Urinary bladder (tissue), 3 donors: ENCODE measurements at regions not wholly inside any gene's neighbourhood (a gene's known extent, or its start where the extent isn't known, plus 50 kb on each side); places are given as distances from the start of the nearest gene placed in this dataset.

ENCODE experiments used
- DNase-seq: peaks from one replicate; pipeline ENCODE4 v3.0.0-alpha.2; 2015; ENCODE audit errors: extremely low spot score
- H3K27ac ChIP-seq: one replicate; pipeline ENCODE4 v1.5.1; 2013; ENCODE audit warnings: low read depth, mild to moderate bottlenecking, moderate library complexity
- H3K36me3 ChIP-seq: one replicate; pipeline ENCODE4 v1.6.1; 2013; ENCODE audit warnings: mild to moderate bottlenecking, moderate library complexity; ENCODE audit not compliant: insufficient read depth
- H3K4me1 ChIP-seq: one replicate; pipeline ENCODE4 v1.6.1; 2013; ENCODE audit warnings: mild to moderate bottlenecking, moderate library complexity; ENCODE audit not compliant: insufficient read depth
- H3K4me3 ChIP-seq: one replicate; pipeline ENCODE4 v1.5.1; 2013; ENCODE audit warnings: low read depth, low read length
- WGBS: extraction: QIAGEN DNeasy Blood & Tissue Kit; methylation state at CpG from one replicate; pipeline ENCODE4 v1.1.7; 2013; 5-methylcytosine and 5-hydroxymethylcytosine counted together
- donor health status: healthy with polysubstance abuse.
- donor health status: healthy.

- Histone ChIP-seq H3K4me3 (no peak overlapping the region), H3K4me1 (no peaks in the 10 kb centered on the region), H3K36me3 (no peaks in the 10 kb centered on the region), H3K27ac (no peak overlapping the region)
- DNase-seq: no peak
- 97% methylated on average over 3 of the region's 3 CpGs for WGBS
These were observed 76.5 kb upstream of the ALDH1A3 start for GRCh38 chr15:100803171-100803440.

DNA sequence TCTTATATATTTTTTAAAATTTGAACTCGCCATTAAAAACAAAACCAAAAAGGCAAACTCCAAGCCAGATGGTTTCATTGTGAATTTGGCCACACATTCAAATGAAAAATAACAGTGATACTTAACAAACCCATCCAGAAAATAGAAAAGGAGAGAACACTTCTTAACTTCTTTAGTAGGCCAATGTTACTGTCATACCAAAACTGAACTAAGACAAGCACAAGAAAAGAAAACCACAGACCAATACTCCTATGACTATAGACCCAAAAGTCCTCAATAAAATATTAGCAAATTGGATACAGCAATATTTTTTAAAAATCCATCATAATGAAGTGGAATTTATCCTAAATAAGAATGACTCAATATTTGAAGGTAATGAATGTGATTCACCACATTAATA, 73.5 kb upstream of the ALDH1A3 start:
- no peaks in the 10 kb centered on the region for H3K4me1 ChIP-seq
- H3K27ac ChIP-seq: no peak overlapping the region
- DNase-seq: no peak
- H3K4me3 ChIP-seq: no peak overlapping the region
- WGBS: 89% methylated on average over 1 of the region's 1 CpG
- H3K36me3 ChIP-seq: no peaks in the 10 kb centered on the region

DNA sequence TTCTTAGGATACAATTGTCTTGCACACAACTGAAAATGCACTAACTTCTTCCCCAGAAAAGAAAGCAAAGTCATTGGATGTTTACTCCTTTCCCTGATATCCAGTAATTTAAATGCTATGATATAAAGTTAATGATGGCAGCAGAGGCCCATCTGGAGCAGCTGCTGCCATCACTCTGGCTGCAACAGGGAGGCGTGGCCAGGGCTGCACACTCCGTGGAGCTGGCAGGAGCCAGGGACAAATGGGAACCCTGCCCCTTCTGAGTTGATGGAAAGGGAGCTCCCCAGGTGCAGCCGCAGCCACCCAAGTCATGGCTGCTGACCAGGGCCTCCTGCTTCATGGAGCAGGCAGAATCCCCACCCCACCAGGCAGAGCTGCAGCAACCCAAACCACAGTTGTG, 72.6 kb upstream of the ALDH1A3 start:
- Histone ChIP-seq H3K4me3 (no peak overlapping the region), H3K36me3 (no peaks in the 10 kb centered on the region), H3K4me1 (no peaks in the 10 kb centered on the region), H3K27ac (no peak overlapping the region)
- no peak for DNase-seq
- WGBS: 66% methylated on average over 3 of the region's 3 CpGs

DNA sequence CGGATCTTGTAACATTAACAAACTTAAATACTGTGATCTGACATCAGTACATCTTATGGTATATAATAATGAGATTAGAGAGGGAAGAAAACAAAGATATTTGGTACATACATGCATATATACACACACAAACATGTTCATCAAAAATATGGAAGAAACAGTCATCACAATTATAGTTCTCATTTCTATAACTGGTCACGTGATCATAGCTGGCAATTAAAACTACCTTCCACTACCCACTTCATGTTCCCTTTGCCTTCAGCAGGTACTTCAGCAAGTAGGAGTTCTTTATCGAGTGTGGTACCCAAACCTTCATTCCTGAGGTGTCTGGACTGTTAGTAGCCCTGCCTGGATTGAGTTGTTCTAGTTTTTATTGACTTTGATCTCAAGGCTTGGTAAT, 70.9 kb upstream of the ALDH1A3 start:
- DNase-seq: no peak
- WGBS: 80% methylated on average over 3 of the region's 3 CpGs
- no peak overlapping the region for H3K4me3 ChIP-seq
- H3K36me3 ChIP-seq: no peaks in the 10 kb centered on the region
- no peak overlapping the region for H3K27ac ChIP-seq
- no peaks in the 10 kb centered on the region for H3K4me1 ChIP-seq

DNA sequence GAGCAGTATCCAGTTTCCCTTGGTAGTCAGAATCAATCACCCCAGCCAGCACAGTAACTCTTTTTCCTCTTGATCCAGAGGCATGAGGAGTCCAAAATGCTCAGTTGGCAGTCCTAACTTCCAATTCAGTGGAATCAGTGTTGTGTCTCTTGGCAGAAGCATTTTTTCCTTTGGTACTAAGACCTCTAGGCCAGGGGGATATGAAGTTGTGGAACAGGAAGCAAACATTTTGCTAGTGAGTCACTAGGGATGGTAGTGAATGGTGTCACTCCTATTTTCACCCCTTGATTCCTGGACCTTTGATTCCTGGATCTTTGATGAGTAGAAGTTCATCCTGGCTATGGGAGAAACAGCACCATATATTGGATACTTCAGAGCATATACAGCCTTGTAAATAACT, 70.5 kb upstream of the ALDH1A3 start:
- H3K4me1 ChIP-seq: no peaks in the 10 kb centered on the region
- H3K36me3 ChIP-seq: no peaks in the 10 kb centered on the region
- H3K27ac ChIP-seq: no peak overlapping the region
- no peak overlapping the region for H3K4me3 ChIP-seq
- no peak for DNase-seq

- no peaks in the 10 kb centered on the region for H3K36me3 ChIP-seq
- DNase-seq: no peak
- H3K4me3 ChIP-seq: no peak overlapping the region
- H3K4me1 ChIP-seq: no peaks in the 10 kb centered on the region
- 92% methylated on average over 3 of the region's 3 CpGs for WGBS
- H3K27ac ChIP-seq: no peak overlapping the region
These were observed 70.0 kb upstream of the ALDH1A3 start for GRCh38 chr15:100809587-100809986.

DNA sequence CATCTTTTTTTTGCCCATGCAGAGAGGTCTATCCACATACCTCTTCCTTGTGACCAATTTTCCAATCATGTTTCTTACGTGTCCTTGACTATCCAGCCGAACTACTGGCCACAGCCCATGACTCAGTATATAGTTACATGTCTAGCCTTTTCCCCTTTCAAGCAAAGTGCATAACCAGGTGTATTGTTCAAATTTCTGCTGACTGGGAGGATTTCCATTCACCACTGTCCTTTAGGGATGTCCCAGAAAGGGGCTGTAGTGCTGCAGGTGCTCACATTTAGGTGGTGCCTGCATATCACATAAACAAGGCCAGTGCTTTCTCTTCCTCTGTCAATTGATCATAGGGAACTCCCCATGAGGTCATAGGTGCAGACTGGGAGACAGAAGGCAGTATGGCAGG, 69.4 kb upstream of the ALDH1A3 start:
- no peaks in the 10 kb centered on the region for H3K36me3 ChIP-seq
- WGBS: 99% methylated on average over 2 of the region's 2 CpGs
- no peak for DNase-seq
- no peak overlapping the region for H3K27ac ChIP-seq
- H3K4me3 ChIP-seq: no peak overlapping the region
- no peaks in the 10 kb centered on the region for H3K4me1 ChIP-seq

DNA sequence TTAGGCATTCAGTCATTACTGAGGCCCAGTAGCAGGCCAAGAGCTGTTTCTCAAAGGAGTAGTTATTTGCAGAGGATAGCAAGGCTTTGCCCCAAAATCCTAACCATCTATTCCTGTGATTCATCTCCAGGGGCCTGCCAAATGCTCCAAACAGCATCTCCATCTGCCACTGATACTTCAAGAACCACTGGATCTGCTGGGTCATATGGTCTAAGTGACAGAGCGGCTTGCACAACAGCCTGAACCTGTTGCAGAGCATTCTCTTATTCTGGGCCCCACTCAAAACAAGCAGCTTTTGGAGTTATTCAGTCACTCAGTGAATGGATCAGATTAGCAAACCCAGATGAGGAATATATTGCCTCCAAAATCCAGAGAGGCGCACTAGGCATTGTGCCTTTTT, 68.8 kb upstream of the ALDH1A3 start:
- Histone ChIP-seq H3K27ac (no peak overlapping the region), H3K4me3 (no peak overlapping the region), H3K36me3 (no peaks in the 10 kb centered on the region), H3K4me1 (no peaks in the 10 kb centered on the region)
- over 99% methylated on average over 2 of the region's 2 CpGs for WGBS
- no peak for DNase-seq

DNA sequence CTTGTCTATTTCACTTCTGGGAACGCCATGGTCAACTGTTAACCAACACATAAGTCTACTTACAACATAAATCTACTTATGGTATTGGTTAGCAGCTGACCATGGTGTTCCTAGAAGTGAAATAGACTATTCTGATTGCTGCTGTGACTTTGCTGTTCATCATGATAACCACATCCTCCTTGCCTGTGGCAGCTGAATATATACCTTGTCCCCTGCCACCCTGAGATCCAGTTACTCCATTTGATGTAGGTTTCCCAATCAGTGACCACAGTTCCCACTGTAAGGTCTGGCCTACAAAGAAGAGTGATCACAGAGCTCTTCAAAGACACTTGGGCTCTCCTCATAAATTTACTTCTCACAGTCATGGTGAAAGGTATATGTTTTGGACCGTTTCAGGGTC, 66.8 kb upstream of the ALDH1A3 start:
- Histone ChIP-seq H3K36me3 (no peaks in the 10 kb centered on the region), H3K4me3 (no peak overlapping the region), H3K4me1 (no peaks in the 10 kb centered on the region), H3K27ac (no peak overlapping the region)
- DNase-seq: no peak
- 85% methylated on average over 2 of the region's 2 CpGs for WGBS

DNA sequence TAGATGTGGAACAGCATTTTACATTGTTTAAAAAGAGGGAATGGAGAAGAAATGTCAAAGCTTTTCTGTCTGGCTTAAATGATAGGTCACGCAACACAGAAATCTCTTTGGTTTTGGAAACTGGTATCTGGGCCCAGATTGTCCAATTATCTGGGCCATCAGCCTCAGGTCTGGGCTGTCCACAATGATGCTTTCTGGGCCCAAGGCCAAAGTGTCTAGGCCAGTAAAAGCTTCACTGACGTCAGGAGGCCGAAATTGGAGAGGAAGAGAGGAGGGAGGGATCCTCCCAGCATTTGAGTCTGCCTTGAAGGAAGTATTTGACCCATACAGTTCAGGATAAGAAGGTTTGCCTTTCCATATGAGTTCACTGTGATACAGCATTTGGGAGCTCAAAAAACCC, 60.7 kb upstream of the ALDH1A3 start:
- 34% methylated on average over 3 of the region's 3 CpGs for WGBS
- DNase-seq: peak; percentile 13
- Histone ChIP-seq H3K36me3 (no peaks in the 10 kb centered on the region), H3K4me1 (no peaks in the 10 kb centered on the region), H3K27ac (no peak overlapping the region), H3K4me3 (no peak overlapping the region)

DNA sequence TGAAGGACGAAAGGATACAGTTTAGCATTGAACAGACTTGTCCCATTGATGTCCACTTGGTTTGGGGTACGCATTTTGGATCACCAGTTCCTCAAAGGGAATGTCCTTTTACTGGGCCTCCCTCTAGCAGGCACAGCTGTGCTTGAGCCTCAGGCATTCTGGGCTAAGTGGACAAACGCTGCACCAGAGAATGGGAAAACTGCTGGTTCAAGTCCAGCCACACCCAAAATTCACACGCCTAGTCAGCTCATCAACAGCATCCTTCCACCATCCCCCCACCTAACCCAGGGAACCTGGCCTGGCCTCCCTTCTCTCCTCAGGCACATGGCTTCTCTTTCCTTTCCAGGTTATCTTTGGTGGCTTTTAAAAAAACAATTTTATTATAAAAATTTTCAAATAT, 59.1 kb upstream of the ALDH1A3 start:
- Histone ChIP-seq H3K27ac (no peak overlapping the region), H3K4me1 (no peaks in the 10 kb centered on the region), H3K36me3 (no peaks in the 10 kb centered on the region), H3K4me3 (no peak overlapping the region)
- no peak for DNase-seq
- WGBS: 77% methylated on average over 4 of the region's 4 CpGs

GRCh38 chr15:100821327-100821726, 58.3 kb upstream of the ALDH1A3 start:
- no peaks in the 10 kb centered on the region for H3K36me3 ChIP-seq

GRCh38 chr15:100824211-100824610, 55.4 kb upstream of the ALDH1A3 start:
- DNase-seq: no peak
- 74% methylated on average over 5 of the region's 5 CpGs for WGBS
- H3K4me1 ChIP-seq: no peaks in the 10 kb centered on the region
- no peak overlapping the region for H3K27ac ChIP-seq
- H3K4me3 ChIP-seq: no peak overlapping the region
- H3K36me3 ChIP-seq: no peaks in the 10 kb centered on the region

More at GRCh38 chr15:100821327-100821726, 58.3 kb upstream of the ALDH1A3 start:
- no peaks in the 10 kb centered on the region for H3K4me1 ChIP-seq
- no peak for DNase-seq
- no peak overlapping the region for H3K27ac ChIP-seq
- H3K4me3 ChIP-seq: no peak overlapping the region

DNA sequence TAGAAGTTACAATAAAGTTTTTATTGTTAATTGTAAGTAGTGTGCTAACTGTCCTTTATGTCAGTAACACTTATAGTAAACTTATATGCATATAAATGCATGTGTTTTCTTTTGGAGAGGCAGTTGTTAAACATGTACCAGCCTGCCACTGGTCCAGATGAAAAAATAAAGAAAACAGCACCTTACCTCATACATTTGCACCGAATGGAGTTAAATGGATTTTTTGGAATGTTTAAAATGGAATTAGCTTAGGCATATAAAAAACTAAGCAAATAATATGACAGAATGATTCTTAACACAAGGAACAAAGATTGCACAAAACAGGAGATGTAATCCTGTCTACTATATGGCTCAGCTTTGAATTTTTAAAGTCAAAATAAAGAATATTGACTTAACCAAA, 50.2 kb upstream of the ALDH1A3 start:
- 45% methylated on average over 1 of the region's 1 CpG for WGBS
- no peak overlapping the region for H3K27ac ChIP-seq
- H3K36me3 ChIP-seq: no peaks in the 10 kb centered on the region
- H3K4me3 ChIP-seq: no peak overlapping the region
- no peak for DNase-seq
- H3K4me1 ChIP-seq: no peaks in the 10 kb centered on the region
